GM12864 (cell line): ENCODE measurements at regions not wholly inside any gene's neighbourhood (a gene's known extent, or its start where the extent isn't known, plus 50 kb on each side); places are given as distances from the start of the nearest gene placed in this dataset.

Experiments
- DNase-seq: peaks from one replicate; pipeline ENCODE4 v3.0.0-alpha.2; 2011; ENCODE audit warnings: low read depth
- H3K4me3 ChIP-seq: 2 replicates; pipeline ENCODE4 v1.5.1; 2011; ENCODE audit warnings: mild to moderate bottlenecking, low read depth, low read length, control low read depth
- CTCF ChIP-seq: IDR thresholded peaks from 2 replicates; pipeline ENCODE4 v1.5.1; 2011; ENCODE audit warnings: low read depth, mild to moderate bottlenecking, moderate library complexity, low read length, control low read depth, inconsistent platforms; ENCODE audit errors: missing control alignments

- no peak for DNase-seq
- TF ChIP-seq CTCF = no peak
- H3K4me3 ChIP-seq = no peak overlapping the region
Observed at GRCh38 chr1:99577313-99577712, 68.6 kb upstream of the PALMD start.

- H3K4me3 ChIP-seq = no peak overlapping the region
- no peak for TF ChIP-seq CTCF
- no peak for DNase-seq
Observed at GRCh38 chr1:99579691-99580172, 66.2 kb upstream of the PALMD start.

DNA sequence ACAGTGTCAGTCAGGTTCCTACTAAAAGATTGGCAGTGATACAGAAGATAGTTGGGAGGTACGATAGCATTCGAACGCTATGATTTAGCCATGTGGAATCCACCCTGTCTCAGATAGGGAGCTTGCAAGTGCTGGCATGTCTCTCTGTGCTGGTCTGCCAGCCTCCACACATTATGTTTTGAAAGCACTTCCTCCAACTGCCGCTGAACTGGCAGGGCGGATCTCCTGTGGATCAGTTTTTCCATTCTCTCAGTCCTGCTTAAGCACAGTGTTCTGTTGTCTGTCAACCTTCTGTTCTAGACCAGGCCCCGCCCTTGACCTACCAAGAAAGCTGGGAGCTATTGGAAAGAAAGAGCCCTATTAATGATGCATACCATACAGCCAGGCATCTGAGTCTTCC lies 65.5 kb upstream of the PALMD start:
- no peak for DNase-seq
- no peak overlapping the region for H3K4me3 ChIP-seq
- TF ChIP-seq CTCF = no peak

GRCh38 chr1:99587008-99587407 lies 58.9 kb upstream of the PALMD start:
- no peak for TF ChIP-seq CTCF
- H3K4me3 ChIP-seq = no peak overlapping the region
- DNase-seq = no peak

DNA sequence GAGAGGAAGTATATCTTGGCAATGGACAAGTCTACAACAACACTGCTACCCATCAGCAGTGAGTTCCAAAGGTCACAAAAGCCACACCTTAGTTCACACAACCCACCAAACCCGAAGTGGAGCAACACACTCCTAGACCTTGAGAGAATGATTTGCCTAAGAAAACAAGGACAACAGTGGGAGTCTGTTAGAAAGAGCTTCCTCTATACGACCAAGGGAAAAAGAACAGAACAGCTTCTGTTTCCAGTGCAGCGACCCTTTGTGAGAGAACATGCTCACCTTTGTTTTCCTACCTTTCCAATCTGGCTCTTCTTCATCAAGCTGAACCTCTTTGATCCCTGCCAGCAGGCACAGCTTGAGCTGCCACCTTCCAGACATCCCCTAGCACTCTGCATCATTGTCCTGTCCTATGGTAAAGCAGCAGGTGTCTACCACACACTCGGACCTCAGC lies 56.7 kb upstream of the PALMD start:
- H3K4me3 ChIP-seq = no peak overlapping the region
- no peak for TF ChIP-seq CTCF
- DNase-seq = no peak

DNA sequence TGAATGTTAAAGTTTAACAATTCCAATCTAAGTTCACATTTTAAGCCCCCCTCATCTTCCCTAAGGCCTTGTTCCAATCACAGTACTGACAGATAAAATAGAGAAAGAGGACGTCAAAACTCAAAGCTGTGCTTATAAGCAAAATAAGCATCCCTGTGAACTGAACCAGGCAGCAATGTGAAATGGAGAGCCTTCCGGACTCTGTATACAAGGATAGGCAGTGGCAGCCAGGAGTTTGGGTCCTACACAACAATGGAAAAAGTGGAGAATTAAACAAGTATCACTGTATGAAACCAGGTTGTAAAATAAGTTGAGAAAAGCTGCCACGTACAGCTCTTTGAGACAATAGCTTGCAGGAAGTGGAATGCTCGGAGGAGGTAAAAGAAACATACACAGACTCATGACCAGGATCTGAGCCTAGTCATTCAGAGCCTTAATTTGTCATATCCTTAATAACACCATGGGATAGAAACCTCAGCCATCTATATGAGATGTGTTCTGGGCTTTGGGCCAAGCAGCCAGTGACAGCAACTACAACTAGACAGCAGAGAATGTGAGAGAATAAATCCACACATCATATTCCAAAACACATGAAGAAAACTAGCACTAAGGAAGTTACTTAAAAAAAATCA lies 55.2 kb upstream of the PALMD start:
- no peak for TF ChIP-seq CTCF
- no peak for DNase-seq

GRCh38 chr1:99591886-99592285 lies 54.0 kb upstream of the PALMD start:
- no peak overlapping the region for H3K4me3 ChIP-seq
- TF ChIP-seq CTCF = no peak
- no peak for DNase-seq

More for the DNA sequence above, 55.2 kb upstream of the PALMD start:
- no peak overlapping the region for H3K4me3 ChIP-seq
